GM21515 (cell line): ENCODE measurements at regions not wholly inside any gene's neighbourhood (a gene's known extent, or its start where the extent isn't known, plus 50 kb on each side); places are given as distances from the start of the nearest gene placed in this dataset.
"Not testable (repeated sequence)": the region's sequence is repeated elsewhere in the genome, so short reads cannot be mapped to it uniquely, and the experiment has no call there.

Source experiments
- ATAC-seq: cut with Tn5 transposase; IDR thresholded peaks from one replicate; pipeline ENCODE4 v1.9.1; 2021; ENCODE audit not compliant: unreplicated experiment

- ATAC-seq, result no peak
Measured at GRCh38 chr3:5917932-5918331, 730.4 kb downstream of the EDEM1 start.

- ATAC-seq, result no peak
Measured at GRCh38 chr3:5918626-5919025, 731.1 kb downstream of the EDEM1 start.

GRCh38 chr3:5929027-5929426 lies 741.5 kb downstream of the EDEM1 start:
- ATAC-seq, result no peak

- ATAC-seq, result not testable (repeated sequence)
Measured at GRCh38 chr3:5944061-5944460, 756.6 kb downstream of the EDEM1 start.

GRCh38 chr3:5948084-5948483 lies 760.6 kb downstream of the EDEM1 start:
- ATAC-seq, result no peak

- ATAC-seq, result no peak
Measured at GRCh38 chr3:5951026-5951425, 763.5 kb downstream of the EDEM1 start.

GRCh38 chr3:5972586-5972985 lies 785.1 kb downstream of the EDEM1 start:
- no peak for ATAC-seq

- ATAC-seq, result no peak
Measured at GRCh38 chr3:5974630-5975322, 787.3 kb downstream of the EDEM1 start.

GRCh38 chr3:5977331-5977730 lies 789.8 kb downstream of the EDEM1 start:
- ATAC-seq, result no peak

- no peak for ATAC-seq
Measured at GRCh38 chr3:5980475-5980874, 793.0 kb downstream of the EDEM1 start.

- ATAC-seq, result no peak
Measured at GRCh38 chr3:5994651-5995050, 807.1 kb downstream of the EDEM1 start.

- ATAC-seq, result no peak
Measured at GRCh38 chr3:6018456-6018855, 830.9 kb downstream of the EDEM1 start.

GRCh38 chr3:6022621-6023020 lies 835.1 kb downstream of the EDEM1 start:
- no peak for ATAC-seq

- no peak for ATAC-seq
Measured at GRCh38 chr3:6025032-6025431, 835.9 kb upstream of the GRM7 start.

GRCh38 chr3:6030648-6031047 lies 830.3 kb upstream of the GRM7 start:
- not testable (repeated sequence) for ATAC-seq

- no peak for ATAC-seq
Measured at GRCh38 chr3:6035626-6036025, 825.3 kb upstream of the GRM7 start.

- ATAC-seq, result no peak
Measured at GRCh38 chr3:6039971-6040370, 820.9 kb upstream of the GRM7 start.

- ATAC-seq, result no peak
Measured at GRCh38 chr3:6041894-6042293, 819.0 kb upstream of the GRM7 start.

GRCh38 chr3:6047016-6047415 lies 813.9 kb upstream of the GRM7 start:
- no peak for ATAC-seq

GRCh38 chr3:6060251-6060650 lies 800.7 kb upstream of the GRM7 start:
- ATAC-seq, result no peak

- ATAC-seq, result no peak
Measured at GRCh38 chr3:6062261-6063187, 798.4 kb upstream of the GRM7 start.

- ATAC-seq, result no peak
Measured at GRCh38 chr3:6066397-6066796, 794.5 kb upstream of the GRM7 start.
